Brain pericyte (primary cell): ENCODE measurements at regions not wholly inside any gene's neighbourhood (a gene's known extent, or its start where the extent isn't known, plus 50 kb on each side); places are given as distances from the start of the nearest gene placed in this dataset.
"Not testable (repeated sequence)": the region's sequence is repeated elsewhere in the genome, so short reads cannot be mapped to it uniquely, and the experiment has no call there.

ENCODE experiments used
- DNase-seq: peaks from one replicate; pipeline ENCODE4 v3.0.0-alpha.2; 2012; ENCODE audit warnings: low read depth, low spot score

GRCh38 chr17:20938988-20939615 is 103.7 kb downstream of the USP22 start:
- DNase-seq = no peak

- no peak for DNase-seq
Observed at GRCh38 chr17:20941872-20942271, 100.9 kb downstream of the USP22 start.

GRCh38 chr17:20944014-20944865 is 98.6 kb downstream of the USP22 start:
- DNase-seq = no peak

GRCh38 chr17:20947708-20948107 is 95.1 kb downstream of the USP22 start:
- DNase-seq = not testable (repeated sequence)

GRCh38 chr17:20948984-20949777 is 93.6 kb downstream of the USP22 start:
- DNase-seq = no peak
